GM19452 (cell line): ENCODE measurements at regions not wholly inside any gene's neighbourhood (a gene's known extent, or its start where the extent isn't known, plus 50 kb on each side); places are given as distances from the start of the nearest gene placed in this dataset.
"Not testable (repeated sequence)": the region's sequence is repeated elsewhere in the genome, so short reads cannot be mapped to it uniquely, and the experiment has no call there.

ENCODE experiments used
- ATAC-seq: cut with Tn5 transposase; IDR thresholded peaks from one replicate; pipeline ENCODE4 v1.9.1; 2021; ENCODE audit not compliant: unreplicated experiment

GRCh38 chrX:40418813-40419195 is 162.0 kb upstream of the ATP6AP2 start:
- no peak for ATAC-seq

- no peak for ATAC-seq
These were observed 162.5 kb upstream of the ATP6AP2 start for GRCh38 chrX:40418146-40418812.

- no peak for ATAC-seq
These were observed 165.1 kb upstream of the ATP6AP2 start for GRCh38 chrX:40415675-40416074.

GRCh38 chrX:40414335-40414734 is 166.4 kb upstream of the ATP6AP2 start:
- no peak for ATAC-seq

GRCh38 chrX:40411340-40412111 is 169.2 kb upstream of the ATP6AP2 start:
- ATAC-seq = no peak

GRCh38 chrX:40410859-40411258 is 169.9 kb upstream of the ATP6AP2 start:
- ATAC-seq = no peak

GRCh38 chrX:40406330-40406859 is 174.4 kb upstream of the ATP6AP2 start:
- no peak for ATAC-seq

GRCh38 chrX:40405399-40405798 is 175.4 kb upstream of the ATP6AP2 start:
- ATAC-seq = no peak

GRCh38 chrX:40403757-40404156 is 177.0 kb upstream of the ATP6AP2 start:
- no peak for ATAC-seq

- no peak for ATAC-seq
These were observed 177.8 kb upstream of the ATP6AP2 start for GRCh38 chrX:40402831-40403533.

- no peak for ATAC-seq
These were observed 185.7 kb upstream of the ATP6AP2 start for GRCh38 chrX:40395102-40395501.

- no peak for ATAC-seq
These were observed 186.5 kb upstream of the ATP6AP2 start for GRCh38 chrX:40394302-40394701.

- no peak for ATAC-seq
These were observed 188.2 kb upstream of the ATP6AP2 start for GRCh38 chrX:40392599-40392998.

- ATAC-seq = no peak
These were observed 189.1 kb upstream of the ATP6AP2 start for GRCh38 chrX:40391662-40392061.

GRCh38 chrX:40389555-40389954 is 191.2 kb upstream of the ATP6AP2 start:
- ATAC-seq = no peak

- ATAC-seq = no peak
These were observed 192.3 kb upstream of the ATP6AP2 start for GRCh38 chrX:40388441-40388840.

- ATAC-seq = not testable (repeated sequence)
These were observed 192.9 kb upstream of the ATP6AP2 start for GRCh38 chrX:40387869-40388268.

GRCh38 chrX:40387311-40387710 is 193.5 kb upstream of the ATP6AP2 start:
- ATAC-seq = not testable (repeated sequence)

- no peak for ATAC-seq
These were observed 195.1 kb upstream of the ATP6AP2 start for GRCh38 chrX:40385682-40386081.

- ATAC-seq = no peak
These were observed 195.5 kb upstream of the ATP6AP2 start for GRCh38 chrX:40385256-40385655.

- no peak for ATAC-seq
These were observed 196.8 kb upstream of the ATP6AP2 start for GRCh38 chrX:40383969-40384368.

- no peak for ATAC-seq
These were observed 197.4 kb upstream of the ATP6AP2 start for GRCh38 chrX:40383360-40383759.
